ENCODE measurements at regions not wholly inside any gene's neighbourhood (a gene's known extent, or its start where the extent isn't known, plus 50 kb on each side); places are given as distances from the start of the nearest gene placed in this dataset.

DNA sequence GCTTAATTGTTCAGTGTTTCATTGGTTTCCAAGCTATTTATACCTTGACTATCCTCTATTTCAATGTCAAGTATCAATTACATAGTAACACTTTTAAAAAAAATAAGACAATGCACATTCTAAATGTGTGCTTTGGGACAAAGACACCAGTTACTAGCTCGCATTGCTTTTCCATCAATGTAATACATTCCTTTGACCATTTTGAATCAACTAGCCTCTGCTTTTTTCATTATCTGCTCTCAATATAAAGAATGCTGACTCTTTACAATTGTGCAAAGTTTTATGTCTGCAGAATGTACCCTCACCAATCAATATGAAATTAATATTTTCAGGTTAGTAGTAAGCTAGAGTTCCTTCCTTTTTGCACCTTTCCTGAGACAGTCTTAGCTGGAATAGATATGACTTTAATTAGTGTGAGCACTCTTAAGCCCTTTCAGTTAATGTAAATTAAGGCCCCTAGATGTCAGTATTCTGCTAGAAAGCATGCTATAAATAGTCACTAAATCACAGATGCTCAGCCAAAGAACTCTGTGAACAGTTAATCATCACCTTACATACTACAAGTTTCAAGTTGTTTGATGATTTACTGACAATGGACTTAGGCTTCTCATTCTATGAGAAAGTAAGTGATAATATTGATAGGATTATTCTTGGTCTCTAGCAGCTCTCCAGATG, 413.6 kb downstream of the PTH2R start:
- no peaks in the 10 kb centered on the region for H3K79me2 ChIP-seq (replicated peaks; ENCODE audit: insufficient read depth)
- H3K36me3 ChIP-seq (ENCODE audit: insufficient read depth) = no peaks in the 10 kb centered on the region
- no peak overlapping the region for H2AFZ ChIP-seq
- Mint-ChIP-seq H3K4me3 (no peak overlapping the region), H3K27ac (no peak overlapping the region), H3K9me3 (no peaks in the 10 kb centered on the region), H3K36me3 (ENCODE audit: low read depth) (no peaks in the 10 kb centered on the region), H3K4me1 (peaks cover 8% of the 10 kb centered on the region; the same call in 2 of the 3 replicates), H3K27me3 (ENCODE audit: insufficient read depth, low read depth, poor library complexity) (no peaks in the 10 kb centered on the region)
- H3K4me1 ChIP-seq (ENCODE audit: insufficient read depth) = peaks cover 6% of the 10 kb centered on the region
- ATAC-seq (peak; percentile 84), DNase-seq (ENCODE audit: low spot score) (peak; percentile 70)
- no peak for TF ChIP-seq ZNF331 (CRISPR knock-in tag; IDR thresholded peaks at IDR 0.05; ENCODE audit: low read depth)
- TF ChIP-seq, protein P1, sequence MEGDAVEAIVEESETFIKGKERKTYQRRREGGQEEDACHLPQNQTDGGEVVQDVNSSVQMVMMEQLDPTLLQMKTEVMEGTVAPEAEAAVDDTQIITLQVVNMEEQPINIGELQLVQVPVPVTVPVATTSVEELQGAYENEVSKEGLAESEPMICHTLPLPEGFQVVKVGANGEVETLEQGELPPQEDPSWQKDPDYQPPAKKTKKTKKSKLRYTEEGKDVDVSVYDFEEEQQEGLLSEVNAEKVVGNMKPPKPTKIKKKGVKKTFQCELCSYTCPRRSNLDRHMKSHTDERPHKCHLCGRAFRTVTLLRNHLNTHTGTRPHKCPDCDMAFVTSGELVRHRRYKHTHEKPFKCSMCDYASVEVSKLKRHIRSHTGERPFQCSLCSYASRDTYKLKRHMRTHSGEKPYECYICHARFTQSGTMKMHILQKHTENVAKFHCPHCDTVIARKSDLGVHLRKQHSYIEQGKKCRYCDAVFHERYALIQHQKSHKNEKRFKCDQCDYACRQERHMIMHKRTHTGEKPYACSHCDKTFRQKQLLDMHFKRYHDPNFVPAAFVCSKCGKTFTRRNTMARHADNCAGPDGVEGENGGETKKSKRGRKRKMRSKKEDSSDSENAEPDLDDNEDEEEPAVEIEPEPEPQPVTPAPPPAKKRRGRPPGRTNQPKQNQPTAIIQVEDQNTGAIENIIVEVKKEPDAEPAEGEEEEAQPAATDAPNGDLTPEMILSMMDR (conservative IDR thresholded peaks at IDR 0.05; ENCODE audit: low read depth in 2 of 2) = peak; percentile 57 to 69
- no peaks in the 10 kb centered on the region for H3K9me2 ChIP-seq (ENCODE audit: insufficient read depth)
- no peak overlapping the region for H3K4me3 ChIP-seq
- no peaks in the 10 kb centered on the region for H3K27me3 ChIP-seq (ENCODE audit: insufficient read depth)
- no peak overlapping the region for H3K27ac ChIP-seq (ENCODE audit: low read depth)
- no peaks in the 10 kb centered on the region for H4K20me1 ChIP-seq (replicated peaks; ENCODE audit: insufficient read depth)
- H3K4me2 ChIP-seq = no peak overlapping the region
- H3F3A ChIP-seq (replicated peaks; ENCODE audit: low read depth) = no peaks in the 10 kb centered on the region

DNA sequence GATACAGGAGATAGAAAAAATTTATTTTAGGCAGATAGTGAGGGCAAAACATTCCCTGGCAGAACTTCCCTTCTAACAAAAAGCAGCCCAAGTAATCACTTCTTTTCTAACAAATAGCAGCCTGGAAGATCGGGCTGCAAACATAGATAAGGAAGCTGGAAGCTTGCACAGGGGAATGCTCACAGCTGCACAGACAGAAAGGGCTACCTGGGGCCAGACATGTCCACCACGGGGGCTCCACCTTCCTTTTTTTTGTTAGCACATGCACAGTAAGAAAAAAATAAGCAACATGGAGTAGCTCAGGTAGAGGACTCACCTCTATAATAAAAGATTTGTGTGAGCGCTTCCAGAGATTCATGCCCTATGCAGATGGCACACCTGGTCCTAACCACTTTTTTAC, 420.5 kb downstream of the PTH2R start:
- DNase-seq (ENCODE audit: low spot score) (no peak), ATAC-seq (no peak)
- Histone ChIP-seq H3K4me3 (no peak overlapping the region), H3K4me1 (ENCODE audit: insufficient read depth) (peaks cover 15% of the 10 kb centered on the region; the same call in 1 of the 2 replicates), H3F3A (replicated peaks; ENCODE audit: low read depth) (no peaks in the 10 kb centered on the region), H3K27ac (ENCODE audit: low read depth) (no peak overlapping the region), H3K27me3 (ENCODE audit: insufficient read depth) (no peaks in the 10 kb centered on the region), H3K79me2 (replicated peaks; ENCODE audit: insufficient read depth) (no peaks in the 10 kb centered on the region), H3K36me3 (ENCODE audit: insufficient read depth) (peaks cover 9% of the 10 kb centered on the region; the same call in 1 of the 2 replicates), H4K20me1 (replicated peaks; ENCODE audit: insufficient read depth) (no peaks in the 10 kb centered on the region), H2AFZ (no peak overlapping the region), H3K9me2 (ENCODE audit: insufficient read depth) (no peaks in the 10 kb centered on the region; the same call in 1 of the 2 replicates), H3K4me2 (0 out of 2 replicates have a peak overlapping the region, but pooled peaks have one; percentile 44)
- H3K9me3 Mint-ChIP-seq = peaks cover 22% of the 10 kb centered on the region
- peaks cover 22% of the 10 kb centered on the region for H3K36me3 Mint-ChIP-seq (ENCODE audit: low read depth)
- peaks cover 9% of the 10 kb centered on the region; the same call in 2 of the 3 replicates for H3K4me1 Mint-ChIP-seq
- H3K4me3 Mint-ChIP-seq = no peak overlapping the region
- H3K27me3 Mint-ChIP-seq (ENCODE audit: insufficient read depth, low read depth, poor library complexity) = peaks cover 2% of the 10 kb centered on the region
- H3K27ac Mint-ChIP-seq = no peak overlapping the region
- TF ChIP-seq ZNF114 (CRISPR knock-in tag; IDR thresholded peaks at IDR 0.05) = no peak
- TF ChIP-seq, protein P1 (conservative IDR thresholded peaks at IDR 0.05; ENCODE audit: low read depth in 2 of 2) = no peak
- TF ChIP-seq CREB1 (CRISPR knock-in tag; IDR thresholded peaks at IDR 0.05; ENCODE audit: low read depth) = no peak
- TF ChIP-seq JUNB (IDR thresholded peaks at IDR 0.05; ENCODE audit: unreplicated experiment) = no peak
- no peak for TF ChIP-seq NANOG (IDR thresholded peaks at IDR 0.05; ENCODE audit: borderline replicate concordance)
- no peak for TF ChIP-seq EZH2 (IDR thresholded peaks at IDR 0.05; ENCODE audit: low read depth, unreplicated experiment)
- TF ChIP-seq, protein P2, sequence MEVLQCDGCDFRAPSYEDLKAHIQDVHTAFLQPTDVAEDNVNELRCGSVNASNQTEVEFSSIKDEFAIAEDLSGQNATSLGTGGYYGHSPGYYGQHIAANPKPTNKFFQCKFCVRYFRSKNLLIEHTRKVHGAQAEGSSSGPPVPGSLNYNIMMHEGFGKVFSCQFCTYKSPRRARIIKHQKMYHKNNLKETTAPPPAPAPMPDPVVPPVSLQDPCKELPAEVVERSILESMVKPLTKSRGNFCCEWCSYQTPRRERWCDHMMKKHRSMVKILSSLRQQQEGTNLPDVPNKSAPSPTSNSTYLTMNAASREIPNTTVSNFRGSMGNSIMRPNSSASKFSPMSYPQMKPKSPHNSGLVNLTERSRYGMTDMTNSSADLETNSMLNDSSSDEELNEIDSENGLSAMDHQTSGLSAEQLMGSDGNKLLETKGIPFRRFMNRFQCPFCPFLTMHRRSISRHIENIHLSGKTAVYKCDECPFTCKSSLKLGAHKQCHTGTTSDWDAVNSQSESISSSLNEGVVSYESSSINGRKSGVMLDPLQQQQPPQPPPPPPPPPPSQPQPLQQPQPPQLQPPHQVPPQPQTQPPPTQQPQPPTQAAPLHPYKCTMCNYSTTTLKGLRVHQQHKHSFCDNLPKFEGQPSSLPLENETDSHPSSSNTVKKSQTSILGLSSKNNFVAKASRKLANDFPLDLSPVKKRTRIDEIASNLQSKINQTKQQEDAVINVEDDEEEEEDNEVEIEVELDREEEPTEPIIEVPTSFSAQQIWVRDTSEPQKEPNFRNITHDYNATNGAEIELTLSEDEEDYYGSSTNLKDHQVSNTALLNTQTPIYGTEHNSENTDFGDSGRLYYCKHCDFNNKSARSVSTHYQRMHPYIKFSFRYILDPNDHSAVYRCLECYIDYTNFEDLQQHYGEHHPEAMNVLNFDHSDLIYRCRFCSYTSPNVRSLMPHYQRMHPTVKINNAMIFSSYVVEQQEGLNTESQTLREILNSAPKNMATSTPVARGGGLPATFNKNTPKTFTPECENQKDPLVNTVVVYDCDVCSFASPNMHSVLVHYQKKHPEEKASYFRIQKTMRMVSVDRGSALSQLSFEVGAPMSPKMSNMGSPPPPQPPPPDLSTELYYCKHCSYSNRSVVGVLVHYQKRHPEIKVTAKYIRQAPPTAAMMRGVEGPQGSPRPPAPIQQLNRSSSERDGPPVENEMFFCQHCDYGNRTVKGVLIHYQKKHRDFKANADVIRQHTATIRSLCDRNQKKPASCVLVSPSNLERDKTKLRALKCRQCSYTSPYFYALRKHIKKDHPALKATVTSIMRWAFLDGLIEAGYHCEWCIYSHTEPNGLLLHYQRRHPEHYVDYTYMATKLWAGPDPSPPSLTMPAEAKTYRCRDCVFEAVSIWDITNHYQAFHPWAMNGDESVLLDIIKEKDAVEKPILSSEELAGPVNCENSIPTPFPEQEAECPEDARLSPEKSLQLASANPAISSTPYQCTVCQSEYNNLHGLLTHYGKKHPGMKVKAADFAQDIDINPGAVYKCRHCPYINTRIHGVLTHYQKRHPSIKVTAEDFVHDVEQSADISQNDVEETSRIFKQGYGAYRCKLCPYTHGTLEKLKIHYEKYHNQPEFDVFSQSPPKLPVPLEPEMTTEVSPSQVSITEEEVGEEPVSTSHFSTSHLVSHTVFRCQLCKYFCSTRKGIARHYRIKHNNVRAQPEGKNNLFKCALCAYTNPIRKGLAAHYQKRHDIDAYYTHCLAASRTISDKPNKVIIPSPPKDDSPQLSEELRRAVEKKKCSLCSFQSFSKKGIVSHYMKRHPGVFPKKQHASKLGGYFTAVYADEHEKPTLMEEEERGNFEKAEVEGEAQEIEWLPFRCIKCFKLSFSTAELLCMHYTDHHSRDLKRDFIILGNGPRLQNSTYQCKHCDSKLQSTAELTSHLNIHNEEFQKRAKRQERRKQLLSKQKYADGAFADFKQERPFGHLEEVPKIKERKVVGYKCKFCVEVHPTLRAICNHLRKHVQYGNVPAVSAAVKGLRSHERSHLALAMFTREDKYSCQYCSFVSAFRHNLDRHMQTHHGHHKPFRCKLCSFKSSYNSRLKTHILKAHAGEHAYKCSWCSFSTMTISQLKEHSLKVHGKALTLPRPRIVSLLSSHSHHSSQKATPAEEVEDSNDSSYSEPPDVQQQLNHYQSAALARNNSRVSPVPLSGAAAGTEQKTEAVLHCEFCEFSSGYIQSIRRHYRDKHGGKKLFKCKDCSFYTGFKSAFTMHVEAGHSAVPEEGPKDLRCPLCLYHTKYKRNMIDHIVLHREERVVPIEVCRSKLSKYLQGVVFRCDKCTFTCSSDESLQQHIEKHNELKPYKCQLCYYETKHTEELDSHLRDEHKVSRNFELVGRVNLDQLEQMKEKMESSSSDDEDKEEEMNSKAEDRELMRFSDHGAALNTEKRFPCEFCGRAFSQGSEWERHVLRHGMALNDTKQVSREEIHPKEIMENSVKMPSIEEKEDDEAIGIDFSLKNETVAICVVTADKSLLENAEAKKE (CRISPR knock-in tag; IDR thresholded peaks at IDR 0.05) = no peak
- TF ChIP-seq POLR2AphosphoS5 (IDR thresholded peaks at IDR 0.05; ENCODE audit: low read depth) = no peak
- no peak for TF ChIP-seq STAT1 (IDR thresholded peaks at IDR 0.05; ENCODE audit: unreplicated experiment)
